Activated naive CD8-positive, alpha-beta T cell treated with anti-CD3 and anti-CD28 coated beads for 36 hours (primary cell): ENCODE measurements at regions not wholly inside any gene's neighbourhood (a gene's known extent, or its start where the extent isn't known, plus 50 kb on each side); places are given as distances from the start of the nearest gene placed in this dataset.
"Not testable (repeated sequence)": the region's sequence is repeated elsewhere in the genome, so short reads cannot be mapped to it uniquely, and the experiment has no call there.

ENCODE experiments used
- DNase-seq: peaks from one replicate; pipeline ENCODE4 v3.0.0; 2021
- H3K27ac Mint-ChIP-seq: one replicate; pipeline ENCODE4 v1.8.0; 2022; ENCODE audit warnings: mild to moderate bottlenecking, moderate library complexity, mixed read lengths
- H3K27me3 Mint-ChIP-seq: one replicate; pipeline ENCODE4 v1.8.0; 2022; ENCODE audit warnings: mild to moderate bottlenecking, mixed read lengths
- H3K36me3 Mint-ChIP-seq: one replicate; pipeline ENCODE4 v1.8.0; 2021; ENCODE audit warnings: mild to moderate bottlenecking, mixed read lengths
- H3K4me1 Mint-ChIP-seq: one replicate; pipeline ENCODE4 v1.8.0; 2021; ENCODE audit warnings: mixed read lengths
- H3K4me3 Mint-ChIP-seq: one replicate; pipeline ENCODE4 v1.8.0; 2022; ENCODE audit warnings: mild to moderate bottlenecking, moderate library complexity, mixed read lengths
- H3K9me3 Mint-ChIP-seq: one replicate; pipeline ENCODE4 v1.8.0; 2022; ENCODE audit warnings: mixed read lengths

DNA sequence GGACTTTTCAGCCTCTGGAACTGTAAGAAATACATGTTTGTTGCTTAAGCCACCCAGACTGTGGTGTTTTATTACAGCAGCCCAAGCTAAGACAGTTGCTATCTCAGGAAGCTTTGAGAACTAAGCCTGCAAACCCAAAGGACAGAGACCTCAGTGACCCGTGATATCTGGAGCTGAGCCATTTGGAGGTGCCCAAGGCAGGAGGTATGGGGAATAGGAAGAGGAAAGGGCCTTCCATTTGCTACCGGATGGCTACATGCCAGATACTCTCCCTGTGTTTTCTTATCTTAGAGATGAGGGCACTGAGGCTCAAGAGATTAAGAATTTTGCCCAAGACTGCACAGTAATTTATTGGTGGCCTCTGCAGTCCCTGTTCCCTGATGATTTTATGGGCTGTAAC is 622.1 kb upstream of the CDH5 start:
- no peaks in the 10 kb centered on the region for H3K36me3 Mint-ChIP-seq
- H3K27me3 Mint-ChIP-seq: no peaks in the 10 kb centered on the region
- H3K27ac Mint-ChIP-seq: no peak overlapping the region
- no peaks in the 10 kb centered on the region for H3K9me3 Mint-ChIP-seq
- DNase-seq: no peak
- no peaks in the 10 kb centered on the region for H3K4me1 Mint-ChIP-seq
- H3K4me3 Mint-ChIP-seq: no peak overlapping the region

- no peaks in the 10 kb centered on the region for H3K36me3 Mint-ChIP-seq
- H3K27ac Mint-ChIP-seq: no peak overlapping the region
- no peaks in the 10 kb centered on the region for H3K9me3 Mint-ChIP-seq
- H3K4me1 Mint-ChIP-seq: no peaks in the 10 kb centered on the region
- no peak for DNase-seq
- no peaks in the 10 kb centered on the region for H3K27me3 Mint-ChIP-seq
- H3K4me3 Mint-ChIP-seq: no peak overlapping the region
Measured at GRCh38 chr16:65743558-65743957, 621.7 kb upstream of the CDH11 start.

GRCh38 chr16:65740711-65741110 is 618.8 kb upstream of the CDH11 start:
- no peaks in the 10 kb centered on the region for H3K4me1 Mint-ChIP-seq
- no peak overlapping the region for H3K4me3 Mint-ChIP-seq
- no peak for DNase-seq
- no peak overlapping the region for H3K27ac Mint-ChIP-seq
- peaks cover 3% of the 10 kb centered on the region for H3K9me3 Mint-ChIP-seq
- H3K27me3 Mint-ChIP-seq: no peaks in the 10 kb centered on the region
- no peaks in the 10 kb centered on the region for H3K36me3 Mint-ChIP-seq

- no peaks in the 10 kb centered on the region for H3K4me1 Mint-ChIP-seq
- no peak overlapping the region for H3K27ac Mint-ChIP-seq
- H3K9me3 Mint-ChIP-seq: peaks cover 3% of the 10 kb centered on the region
- no peaks in the 10 kb centered on the region for H3K36me3 Mint-ChIP-seq
- H3K27me3 Mint-ChIP-seq: no peaks in the 10 kb centered on the region
- no peak overlapping the region for H3K4me3 Mint-ChIP-seq
- DNase-seq: no peak
Measured at GRCh38 chr16:65739518-65739917, 617.7 kb upstream of the CDH11 start.

DNA sequence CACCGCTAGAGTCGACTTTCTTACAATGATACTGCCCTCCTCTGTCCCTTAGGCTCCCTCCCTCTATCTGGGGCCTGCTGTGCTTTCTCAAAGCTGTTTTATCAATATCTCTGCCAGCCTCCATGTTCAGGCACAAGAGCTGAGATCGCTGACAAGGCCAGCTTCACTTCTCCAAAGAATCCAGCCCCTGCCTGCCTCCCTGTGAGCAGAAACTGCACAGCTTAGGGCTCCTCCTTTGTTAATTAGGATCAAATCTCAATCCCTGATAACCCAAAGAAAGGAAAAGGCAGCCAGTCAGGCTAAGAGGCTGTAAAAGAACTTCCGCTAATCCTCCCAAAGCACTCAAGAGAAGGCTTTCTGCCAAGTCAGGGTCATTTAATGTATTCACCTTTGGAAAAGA is 616.0 kb upstream of the CDH11 start:
- H3K27me3 Mint-ChIP-seq: no peaks in the 10 kb centered on the region
- peaks cover 3% of the 10 kb centered on the region for H3K9me3 Mint-ChIP-seq
- no peaks in the 10 kb centered on the region for H3K4me1 Mint-ChIP-seq
- H3K36me3 Mint-ChIP-seq: no peaks in the 10 kb centered on the region
- H3K27ac Mint-ChIP-seq: no peak overlapping the region
- H3K4me3 Mint-ChIP-seq: no peak overlapping the region
- no peak for DNase-seq

- H3K36me3 Mint-ChIP-seq, H3K27ac Mint-ChIP-seq, H3K4me1 Mint-ChIP-seq, H3K9me3 Mint-ChIP-seq, H3K4me3 Mint-ChIP-seq, H3K27me3 Mint-ChIP-seq, DNase-seq: not testable (repeated sequence)
Measured at GRCh38 chr16:65735615-65736014, 613.8 kb upstream of the CDH11 start.

DNA sequence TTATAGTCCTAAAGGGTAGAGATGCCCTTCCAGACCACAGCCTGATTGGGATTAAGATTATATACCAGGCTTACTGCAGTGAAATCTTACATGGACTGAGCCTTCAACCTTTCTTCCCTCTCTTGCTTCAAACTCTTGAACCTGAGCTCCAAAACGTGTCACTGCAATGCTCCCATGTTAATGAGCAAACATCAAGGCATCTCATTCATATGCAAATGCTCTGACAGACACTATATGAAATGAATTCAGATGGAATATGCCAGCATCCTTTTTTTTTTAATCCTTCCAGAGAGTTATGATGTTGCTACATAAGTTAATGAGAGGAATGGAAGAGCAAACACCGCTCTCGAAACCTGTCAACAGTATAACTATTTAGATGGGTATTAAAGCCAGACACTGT is 611.9 kb upstream of the CDH11 start:
- no peak overlapping the region for H3K4me3 Mint-ChIP-seq
- no peaks in the 10 kb centered on the region for H3K27me3 Mint-ChIP-seq
- H3K4me1 Mint-ChIP-seq: no peaks in the 10 kb centered on the region
- H3K27ac Mint-ChIP-seq: no peak overlapping the region
- H3K36me3 Mint-ChIP-seq: no peaks in the 10 kb centered on the region
- H3K9me3 Mint-ChIP-seq: peaks cover 3% of the 10 kb centered on the region
- no peak for DNase-seq

DNA sequence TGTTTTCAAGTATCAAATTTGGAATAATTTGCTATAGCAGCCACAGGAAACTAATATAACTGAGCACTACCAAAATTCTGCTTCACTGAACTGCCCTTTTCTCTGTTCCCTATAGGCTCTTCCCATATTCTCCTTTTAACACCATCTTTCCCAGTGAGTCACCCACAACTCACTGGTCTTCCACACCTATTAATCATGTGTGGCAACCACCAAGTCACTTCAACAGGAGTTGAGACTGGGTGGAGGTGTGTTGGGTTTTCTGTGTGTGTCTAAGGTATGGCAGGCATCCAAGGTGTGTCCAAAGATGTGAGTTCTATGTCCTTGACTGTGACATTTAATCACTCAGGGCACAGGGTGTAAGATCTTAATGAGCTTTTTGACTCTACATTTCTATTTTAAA is 610.0 kb upstream of the CDH11 start:
- no peaks in the 10 kb centered on the region for H3K4me1 Mint-ChIP-seq
- no peak overlapping the region for H3K4me3 Mint-ChIP-seq
- H3K27ac Mint-ChIP-seq: no peak overlapping the region
- peaks cover 3% of the 10 kb centered on the region for H3K9me3 Mint-ChIP-seq
- DNase-seq: no peak
- H3K27me3 Mint-ChIP-seq: no peaks in the 10 kb centered on the region
- no peaks in the 10 kb centered on the region for H3K36me3 Mint-ChIP-seq

GRCh38 chr16:65728652-65729051 is 606.8 kb upstream of the CDH11 start:
- no peaks in the 10 kb centered on the region for H3K9me3 Mint-ChIP-seq
- H3K27ac Mint-ChIP-seq: no peak overlapping the region
- DNase-seq: no peak
- no peaks in the 10 kb centered on the region for H3K36me3 Mint-ChIP-seq
- H3K4me1 Mint-ChIP-seq: no peaks in the 10 kb centered on the region
- no peak overlapping the region for H3K4me3 Mint-ChIP-seq
- no peaks in the 10 kb centered on the region for H3K27me3 Mint-ChIP-seq

GRCh38 chr16:65728167-65728566 is 606.3 kb upstream of the CDH11 start:
- no peaks in the 10 kb centered on the region for H3K27me3 Mint-ChIP-seq
- H3K4me3 Mint-ChIP-seq: no peak overlapping the region
- H3K4me1 Mint-ChIP-seq: no peaks in the 10 kb centered on the region
- H3K36me3 Mint-ChIP-seq: no peaks in the 10 kb centered on the region
- no peak for DNase-seq
- no peak overlapping the region for H3K27ac Mint-ChIP-seq
- no peaks in the 10 kb centered on the region for H3K9me3 Mint-ChIP-seq

GRCh38 chr16:65727534-65728137 is 605.8 kb upstream of the CDH11 start:
- Mint-ChIP-seq H3K4me3 (no peak overlapping the region), H3K27me3 (no peaks in the 10 kb centered on the region), H3K36me3 (no peaks in the 10 kb centered on the region), H3K27ac (no peak overlapping the region), H3K4me1 (no peaks in the 10 kb centered on the region), H3K9me3 (no peaks in the 10 kb centered on the region)
- no peak for DNase-seq

DNA sequence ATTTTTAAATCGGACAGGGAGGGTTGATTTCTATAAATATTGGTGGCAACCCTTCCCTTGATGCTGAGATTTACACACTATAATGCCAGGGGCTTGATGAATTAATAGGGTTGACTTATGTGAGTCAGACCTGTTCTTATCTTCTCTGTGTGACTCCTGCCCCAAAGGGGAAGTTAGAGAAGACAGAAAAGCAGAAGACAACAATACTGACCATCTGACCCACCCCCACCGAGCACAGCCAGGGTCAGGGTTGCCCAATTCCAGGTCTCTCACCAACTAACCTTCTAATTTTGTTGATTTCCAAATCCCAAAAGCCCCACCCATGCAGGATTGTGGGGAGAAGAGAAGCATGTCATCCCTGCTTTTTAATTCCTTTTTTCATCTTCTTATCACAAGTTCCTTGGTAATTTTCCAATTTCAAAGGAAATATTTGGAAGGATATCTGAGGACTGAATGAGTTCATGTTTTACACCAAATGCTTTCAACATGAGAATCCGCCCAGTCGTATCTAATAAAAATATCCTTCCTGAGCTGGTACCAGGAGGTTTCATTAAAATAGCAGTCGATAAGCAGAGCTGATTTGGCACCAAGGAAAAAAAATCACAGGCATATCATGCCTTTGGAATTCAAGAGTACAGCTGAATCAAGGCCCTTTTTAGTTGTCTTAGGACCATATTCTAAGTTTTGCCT is 603.4 kb upstream of the CDH11 start:
- Mint-ChIP-seq H3K4me1 (no peaks in the 10 kb centered on the region), H3K27me3 (no peaks in the 10 kb centered on the region), H3K36me3 (no peaks in the 10 kb centered on the region), H3K27ac (no peak overlapping the region), H3K9me3 (no peaks in the 10 kb centered on the region), H3K4me3 (no peak overlapping the region)
- no peak for DNase-seq

DNA sequence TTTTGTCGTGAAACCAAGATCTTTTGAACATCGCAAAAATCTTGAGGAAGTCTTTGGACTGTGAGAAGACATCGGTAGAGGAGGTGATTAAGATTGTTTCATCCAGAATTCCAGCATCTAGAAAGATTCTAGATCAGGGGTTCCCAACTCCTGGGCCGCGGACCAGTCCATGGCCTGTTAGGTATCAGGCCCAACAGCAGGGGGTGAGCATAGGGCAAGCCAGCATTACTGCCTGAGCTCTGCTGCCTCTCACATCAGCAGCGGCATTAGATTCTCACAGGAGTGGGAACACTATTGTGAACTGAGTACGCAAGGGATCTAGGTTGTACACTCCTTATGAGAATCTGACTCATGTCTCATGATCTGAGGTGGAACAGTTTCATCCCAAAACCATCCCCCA is 600.6 kb upstream of the CDH11 start:
- H3K36me3 Mint-ChIP-seq: no peaks in the 10 kb centered on the region
- H3K27ac Mint-ChIP-seq: no peak overlapping the region
- no peaks in the 10 kb centered on the region for H3K27me3 Mint-ChIP-seq

DNA sequence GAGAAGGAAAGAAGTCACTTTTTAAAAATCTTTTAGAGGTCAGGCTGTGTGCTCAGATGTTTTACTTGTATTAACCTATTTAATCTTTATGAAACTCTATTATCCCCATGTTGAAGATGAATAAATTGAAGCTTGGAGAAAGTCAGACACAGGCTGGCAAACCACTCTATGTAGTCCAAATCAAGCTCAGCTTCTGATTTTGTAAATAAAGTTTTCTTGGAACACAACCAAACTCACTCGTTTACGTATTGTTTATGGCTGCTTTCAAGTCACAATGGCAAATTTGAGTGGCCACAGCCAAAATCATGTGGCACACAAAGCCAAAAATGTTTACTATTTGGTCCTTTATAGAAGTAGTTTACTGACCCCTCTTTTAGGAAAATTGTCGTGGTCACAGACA is 596.0 kb upstream of the CDH11 start:
- no peak for DNase-seq
- no peaks in the 10 kb centered on the region for H3K9me3 Mint-ChIP-seq
- H3K4me1 Mint-ChIP-seq: no peaks in the 10 kb centered on the region
- no peak overlapping the region for H3K27ac Mint-ChIP-seq
- H3K36me3 Mint-ChIP-seq: no peaks in the 10 kb centered on the region
- H3K4me3 Mint-ChIP-seq: no peak overlapping the region
- no peaks in the 10 kb centered on the region for H3K27me3 Mint-ChIP-seq

More for the DNA sequence above, 600.6 kb upstream of the CDH11 start:
- Mint-ChIP-seq H3K4me3 (no peak overlapping the region), H3K4me1 (no peaks in the 10 kb centered on the region), H3K9me3 (no peaks in the 10 kb centered on the region)
- no peak for DNase-seq

- H3K36me3 Mint-ChIP-seq: no peaks in the 10 kb centered on the region
- no peak overlapping the region for H3K4me3 Mint-ChIP-seq
- H3K27me3 Mint-ChIP-seq: no peaks in the 10 kb centered on the region
- no peak overlapping the region for H3K27ac Mint-ChIP-seq
- no peaks in the 10 kb centered on the region for H3K4me1 Mint-ChIP-seq
- DNase-seq: no peak
- H3K9me3 Mint-ChIP-seq: no peaks in the 10 kb centered on the region
Measured at GRCh38 chr16:65716737-65717700, 595.2 kb upstream of the CDH11 start.
